Duodenal mucosa (tissue), 2 donors: ENCODE measurements at regions not wholly inside any gene's neighbourhood (a gene's known extent, or its start where the extent isn't known, plus 50 kb on each side); places are given as distances from the start of the nearest gene placed in this dataset.

Experiments
- H3K27ac ChIP-seq: one replicate; pipeline ENCODE4 v1.7.0; 2013; ENCODE audit warnings: low read depth, low read length
- H3K27me3 ChIP-seq, 2 donors: one replicate each; pipeline ENCODE4 v1.7.0; 2013; ENCODE audit warnings: low read length in 2 of 2, control low read depth in 1 of 2; ENCODE audit not compliant: insufficient read depth in 2 of 2, control insufficient read depth in 1 of 2
- H3K36me3 ChIP-seq, 2 donors: one replicate each; pipeline ENCODE4 v1.7.0; 2013; ENCODE audit warnings: low read length in 2 of 2, control low read depth in 1 of 2; ENCODE audit not compliant: insufficient read depth in 2 of 2, control insufficient read depth in 1 of 2
- H3K4me1 ChIP-seq, 2 donors: one replicate each; pipeline ENCODE4 v1.7.0; 2013; ENCODE audit warnings: low read length in 2 of 2, control low read depth in 1 of 2; ENCODE audit not compliant: insufficient read depth in 2 of 2, control insufficient read depth in 1 of 2
- H3K4me3 ChIP-seq, 2 donors: one replicate each; pipeline ENCODE4 v1.7.0; 2013; ENCODE audit warnings: low read length in 2 of 2, low read depth in 1 of 2
- H3K9ac ChIP-seq, 2 donors: one replicate each; pipeline ENCODE4 v1.7.0; 2013; ENCODE audit warnings: low read length in 2 of 2, low read depth in 1 of 2
- H3K9me3 ChIP-seq, 2 donors: one replicate each; pipeline ENCODE4 v1.7.0; 2013; ENCODE audit warnings: low read length in 2 of 2, control low read depth in 1 of 2; ENCODE audit not compliant: control insufficient read depth in 1 of 2

GRCh38 chr14:98816720-98817119 is 455.3 kb downstream of the BCL11B start:
- Histone ChIP-seq H3K4me3 (no peak overlapping the region), H3K27me3 (peaks cover 0 to 5% of the 10 kb centered on the region in 2 donors), H3K36me3 (no peaks in the 10 kb centered on the region), H3K9me3 (no peaks in the 10 kb centered on the region), H3K4me1 (no peaks in the 10 kb centered on the region), H3K27ac (no peak overlapping the region), H3K9ac (no peak overlapping the region)

- H3K9me3 ChIP-seq = no peaks in the 10 kb centered on the region
- H3K4me3 ChIP-seq = no peak overlapping the region
- no peaks in the 10 kb centered on the region for H3K36me3 ChIP-seq
- H3K27ac ChIP-seq = no peak overlapping the region
- no peaks in the 10 kb centered on the region for H3K4me1 ChIP-seq
- no peaks in the 10 kb centered on the region for H3K27me3 ChIP-seq
- no peak overlapping the region for H3K9ac ChIP-seq
Observed at GRCh38 chr14:98819132-98819866, 452.7 kb downstream of the BCL11B start.

- no peak overlapping the region for H3K27ac ChIP-seq
- H3K27me3 ChIP-seq = no peaks in the 10 kb centered on the region
- H3K36me3 ChIP-seq = no peaks in the 10 kb centered on the region
- no peak overlapping the region for H3K4me3 ChIP-seq
- H3K4me1 ChIP-seq = no peaks in the 10 kb centered on the region
- H3K9ac ChIP-seq = no peak overlapping the region
- no peaks in the 10 kb centered on the region for H3K9me3 ChIP-seq
Observed at GRCh38 chr14:98819867-98820206, 452.2 kb downstream of the BCL11B start.

- Histone ChIP-seq H3K27me3 (no peaks in the 10 kb centered on the region), H3K4me1 (no peaks in the 10 kb centered on the region), H3K4me3 (no peak overlapping the region), H3K9ac (no peak overlapping the region), H3K36me3 (no peaks in the 10 kb centered on the region), H3K27ac (no peak overlapping the region), H3K9me3 (no peaks in the 10 kb centered on the region)
Observed at GRCh38 chr14:98822917-98823316, 449.1 kb downstream of the BCL11B start.

GRCh38 chr14:98826618-98827017 is 445.4 kb downstream of the BCL11B start:
- H3K27ac ChIP-seq = no peak overlapping the region
- H3K9ac ChIP-seq = no peak overlapping the region
- H3K4me1 ChIP-seq = no peaks in the 10 kb centered on the region
- H3K9me3 ChIP-seq = no peaks in the 10 kb centered on the region
- no peaks in the 10 kb centered on the region for H3K27me3 ChIP-seq
- no peak overlapping the region for H3K4me3 ChIP-seq
- no peaks in the 10 kb centered on the region for H3K36me3 ChIP-seq

GRCh38 chr14:98834119-98834518 is 437.9 kb downstream of the BCL11B start:
- Histone ChIP-seq H3K27me3 (no peaks in the 10 kb centered on the region), H3K9me3 (no peaks in the 10 kb centered on the region), H3K27ac (no peak overlapping the region), H3K4me1 (no peaks in the 10 kb centered on the region), H3K9ac (no peak overlapping the region), H3K36me3 (no peaks in the 10 kb centered on the region), H3K4me3 (no peak overlapping the region)

- H3K9me3 ChIP-seq = no peaks in the 10 kb centered on the region
- no peaks in the 10 kb centered on the region for H3K36me3 ChIP-seq
- no peak overlapping the region for H3K4me3 ChIP-seq
- H3K27ac ChIP-seq = no peak overlapping the region
- H3K27me3 ChIP-seq = no peaks in the 10 kb centered on the region
- H3K9ac ChIP-seq = no peak overlapping the region
- H3K4me1 ChIP-seq = no peaks in the 10 kb centered on the region
Observed at GRCh38 chr14:98835051-98835824, 436.8 kb downstream of the BCL11B start.

- H3K4me1 ChIP-seq = no peaks in the 10 kb centered on the region
- H3K9me3 ChIP-seq = no peaks in the 10 kb centered on the region
- H3K27ac ChIP-seq = no peak overlapping the region
- H3K4me3 ChIP-seq = no peak overlapping the region
- no peak overlapping the region for H3K9ac ChIP-seq
- no peaks in the 10 kb centered on the region for H3K27me3 ChIP-seq
- no peaks in the 10 kb centered on the region for H3K36me3 ChIP-seq
Observed at GRCh38 chr14:98835825-98836100, 436.2 kb downstream of the BCL11B start.

- H3K9ac ChIP-seq = no peak overlapping the region
- H3K4me3 ChIP-seq = no peak overlapping the region
- H3K27ac ChIP-seq = no peak overlapping the region
- H3K36me3 ChIP-seq = no peaks in the 10 kb centered on the region
- H3K4me1 ChIP-seq = no peaks in the 10 kb centered on the region
- H3K27me3 ChIP-seq = no peaks in the 10 kb centered on the region
- H3K9me3 ChIP-seq = no peaks in the 10 kb centered on the region
Observed at GRCh38 chr14:98840091-98840490, 431.9 kb downstream of the BCL11B start.

GRCh38 chr14:98840511-98840910 is 431.5 kb downstream of the BCL11B start:
- Histone ChIP-seq H3K27me3 (no peaks in the 10 kb centered on the region), H3K27ac (no peak overlapping the region), H3K4me1 (no peaks in the 10 kb centered on the region), H3K9me3 (no peaks in the 10 kb centered on the region), H3K9ac (no peak overlapping the region), H3K4me3 (no peak overlapping the region), H3K36me3 (no peaks in the 10 kb centered on the region)
